Parathyroid adenoma (tissue), 2 donors: ENCODE measurements at regions not wholly inside any gene's neighbourhood (a gene's known extent, or its start where the extent isn't known, plus 50 kb on each side); places are given as distances from the start of the nearest gene placed in this dataset.
"Not testable (repeated sequence)": the region's sequence is repeated elsewhere in the genome, so short reads cannot be mapped to it uniquely, and the experiment has no call there.

Experiments
- H2AFZ ChIP-seq: fragments of 300-600 bp; sonication (generic); one replicate; pipeline ENCODE4 v1.7.0; 2017; ENCODE audit warnings: antibody characterized with exemption, mild to moderate bottlenecking
- H3K27ac ChIP-seq: fragments of 300-600 bp; sonication (generic); one replicate; pipeline ENCODE4 v1.7.0; 2017
- H3K27me3 ChIP-seq: fragments of 300-600 bp; sonication (generic); one replicate; pipeline ENCODE4 v1.7.0; 2017; ENCODE audit warnings: low read length; ENCODE audit not compliant: control insufficient read depth, insufficient read depth
- H3K36me3 ChIP-seq: fragments of 300-600 bp; sonication (generic); one replicate; pipeline ENCODE4 v1.7.0; 2017; ENCODE audit warnings: low read length; ENCODE audit not compliant: control insufficient read depth, insufficient read depth
- H3K4me1 ChIP-seq: fragments of 300-600 bp; sonication (generic); one replicate; pipeline ENCODE4 v1.7.0; 2017; ENCODE audit warnings: control low read depth
- H3K4me2 ChIP-seq: fragments of 300-600 bp; sonication (generic); one replicate; pipeline ENCODE4 v1.7.0; 2017; ENCODE audit warnings: low read length
- H3K4me3 ChIP-seq: fragments of 300-600 bp; sonication (generic); one replicate; pipeline ENCODE4 v1.7.0; 2017; ENCODE audit warnings: low read depth, low read length
- H3K79me2 ChIP-seq: fragments of 300-600 bp; sonication (generic); one replicate; pipeline ENCODE4 v1.7.0; 2017; ENCODE audit warnings: control low read depth
- H3K9ac ChIP-seq: fragments of 300-600 bp; sonication (generic); one replicate; pipeline ENCODE4 v1.7.0; 2017; ENCODE audit warnings: mild to moderate bottlenecking
- H3K9me3 ChIP-seq: fragments of 300-600 bp; sonication (generic); one replicate; pipeline ENCODE4 v1.7.0; 2017; ENCODE audit warnings: low read length; ENCODE audit not compliant: control insufficient read depth
- CTCF ChIP-seq: fragments of 300-600 bp; sonication (generic); IDR thresholded peaks from one replicate; pipeline ENCODE4 v1.7.0; 2017; ENCODE audit warnings: antibody characterized with exemption, mild to moderate bottlenecking
- donor health status: primary hyperparathyroidism.

GRCh38 chr11:129709801-129710398 lies 105.7 kb upstream of the TMEM45B start:
- Histone ChIP-seq H3K4me3 (no peak overlapping the region), H2AFZ (no peak overlapping the region), H3K4me1 (no peaks in the 10 kb centered on the region), H3K9ac (no peak overlapping the region), H3K36me3 (no peaks in the 10 kb centered on the region), H3K9me3 (no peaks in the 10 kb centered on the region), H3K27ac (no peak overlapping the region), H3K79me2 (no peaks in the 10 kb centered on the region), H3K4me2 (no peak overlapping the region), H3K27me3 (no peaks in the 10 kb centered on the region)
- no peak for TF ChIP-seq CTCF

GRCh38 chr11:129710423-129710822 lies 105.2 kb upstream of the TMEM45B start:
- Histone ChIP-seq H3K4me1 (no peaks in the 10 kb centered on the region), H3K9ac (no peak overlapping the region), H3K4me3 (no peak overlapping the region), H3K9me3 (no peaks in the 10 kb centered on the region), H3K4me2 (no peak overlapping the region), H2AFZ (no peak overlapping the region), H3K79me2 (no peaks in the 10 kb centered on the region), H3K27me3 (no peaks in the 10 kb centered on the region), H3K27ac (no peak overlapping the region), H3K36me3 (no peaks in the 10 kb centered on the region)
- no peak for TF ChIP-seq CTCF

GRCh38 chr11:129711760-129712159 lies 103.9 kb upstream of the TMEM45B start:
- H3K9ac ChIP-seq: no peak overlapping the region
- no peak overlapping the region for H2AFZ ChIP-seq
- H3K4me1 ChIP-seq: no peaks in the 10 kb centered on the region
- no peaks in the 10 kb centered on the region for H3K36me3 ChIP-seq
- H3K4me3 ChIP-seq: no peak overlapping the region
- no peaks in the 10 kb centered on the region for H3K79me2 ChIP-seq
- no peak overlapping the region for H3K27ac ChIP-seq
- no peak overlapping the region for H3K4me2 ChIP-seq
- TF ChIP-seq CTCF: no peak
- no peaks in the 10 kb centered on the region for H3K27me3 ChIP-seq
- no peaks in the 10 kb centered on the region for H3K9me3 ChIP-seq

- H2AFZ ChIP-seq, H3K9me3 ChIP-seq, H3K36me3 ChIP-seq, H3K27ac ChIP-seq, H3K4me3 ChIP-seq, H3K27me3 ChIP-seq, H3K4me1 ChIP-seq, H3K4me2 ChIP-seq, H3K79me2 ChIP-seq, H3K9ac ChIP-seq: not testable (repeated sequence)
Measured at GRCh38 chr11:129712486-129713240, 103.0 kb upstream of the TMEM45B start.

- Histone ChIP-seq H3K79me2 (no peaks in the 10 kb centered on the region), H3K4me1 (no peaks in the 10 kb centered on the region), H3K27me3 (no peaks in the 10 kb centered on the region), H3K4me2 (no peak overlapping the region), H3K9ac (no peak overlapping the region), H3K9me3 (no peaks in the 10 kb centered on the region), H3K36me3 (no peaks in the 10 kb centered on the region), H3K27ac (no peak overlapping the region), H2AFZ (no peak overlapping the region), H3K4me3 (no peak overlapping the region)
- no peak for TF ChIP-seq CTCF
Measured at GRCh38 chr11:129719037-129719436, 96.6 kb upstream of the TMEM45B start.
